CD4-positive, alpha-beta T cell treated with Interleukin-4 for 1 hour (primary cell): ENCODE measurements at regions not wholly inside any gene's neighbourhood (a gene's known extent, or its start where the extent isn't known, plus 50 kb on each side); places are given as distances from the start of the nearest gene placed in this dataset.
A peak's percentile ranks its signal among the peaks of the same experiment; 100 is the strongest.
"Not testable (repeated sequence)": the region's sequence is repeated elsewhere in the genome, so short reads cannot be mapped to it uniquely, and the experiment has no call there.

ENCODE experiments used
- DNase-seq, 2 donors: peaks; one replicate each; pipeline ENCODE4 v3.0.0-alpha.2; 2020 to 2022

GRCh38 chr1:58936973-58937372 lies 153.1 kb upstream of the JUN start:
- DNase-seq, result no peak

GRCh38 chr1:58939146-58939545 lies 155.3 kb upstream of the JUN start:
- DNase-seq, result no peak

GRCh38 chr1:58939666-58940370 lies 156.0 kb upstream of the JUN start:
- no peak for DNase-seq

- DNase-seq, result peak; percentile 34 to 68
These were observed 157.8 kb upstream of the JUN start for GRCh38 chr1:58941471-58942289.

GRCh38 chr1:58942759-58943191 lies 158.9 kb upstream of the JUN start:
- no peak for DNase-seq

GRCh38 chr1:58943776-58944175 lies 159.9 kb upstream of the JUN start:
- no peak for DNase-seq

GRCh38 chr1:58944439-58944838 lies 160.6 kb upstream of the JUN start:
- DNase-seq, result no peak

- no peak for DNase-seq
These were observed 162.5 kb upstream of the JUN start for GRCh38 chr1:58946390-58946789.

GRCh38 chr1:58948671-58949070 lies 164.8 kb upstream of the JUN start:
- DNase-seq, result no peak

GRCh38 chr1:58949551-58950220 lies 165.8 kb upstream of the JUN start:
- no peak for DNase-seq

- DNase-seq, result no peak
These were observed 167.1 kb upstream of the JUN start for GRCh38 chr1:58950897-58951296.

GRCh38 chr1:58953951-58954350 lies 170.1 kb upstream of the JUN start:
- DNase-seq, result not testable (repeated sequence)

- DNase-seq, result not testable (repeated sequence)
These were observed 179.4 kb upstream of the JUN start for GRCh38 chr1:58963287-58963686.

GRCh38 chr1:58964428-58964827 lies 180.6 kb upstream of the JUN start:
- DNase-seq, result no peak

- no peak for DNase-seq
These were observed 181.0 kb upstream of the JUN start for GRCh38 chr1:58964880-58965279.

GRCh38 chr1:58966103-58966916 lies 182.5 kb upstream of the JUN start:
- DNase-seq, result no peak

GRCh38 chr1:58966917-58967740 lies 183.3 kb upstream of the JUN start:
- DNase-seq, result no peak

- peak; percentile 30 to 48 for DNase-seq
These were observed 184.6 kb upstream of the JUN start for GRCh38 chr1:58968360-58968952.

GRCh38 chr1:58969176-58969575 lies 185.3 kb upstream of the JUN start:
- DNase-seq, result not testable (repeated sequence)

- no peak for DNase-seq
These were observed 187.8 kb upstream of the JUN start for GRCh38 chr1:58971629-58972140.

- DNase-seq, result no peak
These were observed 192.0 kb upstream of the JUN start for GRCh38 chr1:58975888-58976287.
